OCI-LY1 (cell line): ENCODE measurements at regions not wholly inside any gene's neighbourhood (a gene's known extent, or its start where the extent isn't known, plus 50 kb on each side); places are given as distances from the start of the nearest gene placed in this dataset.

Experiments
- CTCF ChIP-seq: fragments of 200-600 bp; sonication (generic), shearing (Covaris generic); IDR thresholded peaks from 2 replicates; pipeline ENCODE4 v1.5.1; 2017; ENCODE audit warnings: mild to moderate bottlenecking, antibody characterized with exemption, low read length, moderate library complexity, mixed read lengths
- EZH2 ChIP-seq: fragments of 200-600 bp; sonication (generic), shearing (Covaris generic); IDR thresholded peaks from 2 replicates; pipeline ENCODE4 v1.8.0; 2017; ENCODE audit warnings: borderline replicate concordance, mixed run types, mild to moderate bottlenecking, antibody characterized with exemption, low read length, moderate library complexity, mixed read lengths

- TF ChIP-seq CTCF (no peak), EZH2 (no peak)
Measured at GRCh38 chr7:46932306-46932675, 649.6 kb downstream of the TNS3 start.
